ENCODE measurements at regions not wholly inside any gene's neighbourhood (a gene's known extent, or its start where the extent isn't known, plus 50 kb on each side); places are given as distances from the start of the nearest gene placed in this dataset.

GRCh38 chr10:2790396-2791188 is 276.8 kb upstream of the PFKP start:
- TF ChIP-seq, protein P1, sequence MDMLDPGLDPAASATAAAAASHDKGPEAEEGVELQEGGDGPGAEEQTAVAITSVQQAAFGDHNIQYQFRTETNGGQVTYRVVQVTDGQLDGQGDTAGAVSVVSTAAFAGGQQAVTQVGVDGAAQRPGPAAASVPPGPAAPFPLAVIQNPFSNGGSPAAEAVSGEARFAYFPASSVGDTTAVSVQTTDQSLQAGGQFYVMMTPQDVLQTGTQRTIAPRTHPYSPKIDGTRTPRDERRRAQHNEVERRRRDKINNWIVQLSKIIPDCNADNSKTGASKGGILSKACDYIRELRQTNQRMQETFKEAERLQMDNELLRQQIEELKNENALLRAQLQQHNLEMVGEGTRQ (IDR thresholded peaks at IDR 0.05; ENCODE audit: low read depth, low read length): no peak
- TF ChIP-seq, protein P2, sequence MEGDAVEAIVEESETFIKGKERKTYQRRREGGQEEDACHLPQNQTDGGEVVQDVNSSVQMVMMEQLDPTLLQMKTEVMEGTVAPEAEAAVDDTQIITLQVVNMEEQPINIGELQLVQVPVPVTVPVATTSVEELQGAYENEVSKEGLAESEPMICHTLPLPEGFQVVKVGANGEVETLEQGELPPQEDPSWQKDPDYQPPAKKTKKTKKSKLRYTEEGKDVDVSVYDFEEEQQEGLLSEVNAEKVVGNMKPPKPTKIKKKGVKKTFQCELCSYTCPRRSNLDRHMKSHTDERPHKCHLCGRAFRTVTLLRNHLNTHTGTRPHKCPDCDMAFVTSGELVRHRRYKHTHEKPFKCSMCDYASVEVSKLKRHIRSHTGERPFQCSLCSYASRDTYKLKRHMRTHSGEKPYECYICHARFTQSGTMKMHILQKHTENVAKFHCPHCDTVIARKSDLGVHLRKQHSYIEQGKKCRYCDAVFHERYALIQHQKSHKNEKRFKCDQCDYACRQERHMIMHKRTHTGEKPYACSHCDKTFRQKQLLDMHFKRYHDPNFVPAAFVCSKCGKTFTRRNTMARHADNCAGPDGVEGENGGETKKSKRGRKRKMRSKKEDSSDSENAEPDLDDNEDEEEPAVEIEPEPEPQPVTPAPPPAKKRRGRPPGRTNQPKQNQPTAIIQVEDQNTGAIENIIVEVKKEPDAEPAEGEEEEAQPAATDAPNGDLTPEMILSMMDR (conservative IDR thresholded peaks at IDR 0.05; ENCODE audit: low read depth, low read length): no peak
- TF ChIP-seq CHD1 (IDR thresholded peaks at IDR 0.05; ENCODE audit: low read depth, low read length): no peak
- TF ChIP-seq BHLHE40 (IDR thresholded peaks at IDR 0.05; ENCODE audit: low read depth, low read length): no peak
- no peak for TF ChIP-seq RFX5 (IDR thresholded peaks at IDR 0.05; ENCODE audit: low read depth, low read length)
- TF ChIP-seq POLR2A (IDR thresholded peaks at IDR 0.05; ENCODE audit: low read depth, low read length): no peak
- TF ChIP-seq MAZ (IDR thresholded peaks at IDR 0.05; ENCODE audit: borderline replicate concordance, low read depth, low read length): no peak
- TF ChIP-seq, protein P3, sequence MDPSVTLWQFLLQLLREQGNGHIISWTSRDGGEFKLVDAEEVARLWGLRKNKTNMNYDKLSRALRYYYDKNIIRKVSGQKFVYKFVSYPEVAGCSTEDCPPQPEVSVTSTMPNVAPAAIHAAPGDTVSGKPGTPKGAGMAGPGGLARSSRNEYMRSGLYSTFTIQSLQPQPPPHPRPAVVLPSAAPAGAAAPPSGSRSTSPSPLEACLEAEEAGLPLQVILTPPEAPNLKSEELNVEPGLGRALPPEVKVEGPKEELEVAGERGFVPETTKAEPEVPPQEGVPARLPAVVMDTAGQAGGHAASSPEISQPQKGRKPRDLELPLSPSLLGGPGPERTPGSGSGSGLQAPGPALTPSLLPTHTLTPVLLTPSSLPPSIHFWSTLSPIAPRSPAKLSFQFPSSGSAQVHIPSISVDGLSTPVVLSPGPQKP (IDR thresholded peaks at IDR 0.05; ENCODE audit: borderline replicate concordance, low read depth, low read length): no peak
- no peak for TF ChIP-seq SMC3 (IDR thresholded peaks at IDR 0.05; ENCODE audit: low read depth, low read length)
- TF ChIP-seq NFE2L2 (IDR thresholded peaks at IDR 0.05; ENCODE audit: low read depth, low read length): no peak
- TF ChIP-seq RAD21 (IDR thresholded peaks at IDR 0.05; ENCODE audit: low read length): no peak
- no peak for TF ChIP-seq RCOR1 (IDR thresholded peaks at IDR 0.05; ENCODE audit: insufficient replicate concordance, low read length)
